Stimulated activated CD8-positive, alpha-beta memory T cell treated with anti-CD3 and anti-CD28 coated beads, Interleukin-4, amount 100 ng/mL, for 24 hours (primary cell): ENCODE measurements at regions not wholly inside any gene's neighbourhood (a gene's known extent, or its start where the extent isn't known, plus 50 kb on each side); places are given as distances from the start of the nearest gene placed in this dataset.
"Not testable (repeated sequence)": the region's sequence is repeated elsewhere in the genome, so short reads cannot be mapped to it uniquely, and the experiment has no call there.

ENCODE experiments used
- DNase-seq: peaks from one replicate; pipeline ENCODE4 v3.0.0-alpha.2; 2020; ENCODE audit warnings: low read depth

GRCh38 chr6:167709776-167710336 lies 116.9 kb upstream of the AFDN start:
- DNase-seq: not testable (repeated sequence)

- DNase-seq: no peak
Measured at GRCh38 chr6:167710363-167710920, 116.3 kb upstream of the AFDN start.

- no peak for DNase-seq
Measured at GRCh38 chr6:167711211-167711610, 115.5 kb upstream of the AFDN start.

GRCh38 chr6:167711768-167712730 lies 114.7 kb upstream of the AFDN start:
- no peak for DNase-seq

GRCh38 chr6:167712731-167713475 lies 113.8 kb upstream of the AFDN start:
- no peak for DNase-seq

GRCh38 chr6:167714152-167714551 lies 112.6 kb upstream of the AFDN start:
- DNase-seq: no peak

GRCh38 chr6:167717455-167717854 lies 109.3 kb upstream of the AFDN start:
- DNase-seq: no peak

GRCh38 chr6:167717867-167718266 lies 108.8 kb upstream of the AFDN start:
- DNase-seq: no peak

GRCh38 chr6:167719920-167720319 lies 106.8 kb upstream of the AFDN start:
- no peak for DNase-seq

- no peak for DNase-seq
Measured at GRCh38 chr6:167720456-167721285, 106.0 kb upstream of the AFDN start.

- DNase-seq: no peak
Measured at GRCh38 chr6:167721291-167721690, 105.4 kb upstream of the AFDN start.

- DNase-seq: no peak
Measured at GRCh38 chr6:167722634-167723309, 103.9 kb upstream of the AFDN start.

- no peak for DNase-seq
Measured at GRCh38 chr6:167726043-167726621, 100.6 kb upstream of the AFDN start.

GRCh38 chr6:167730441-167730840 lies 96.3 kb upstream of the AFDN start:
- no peak for DNase-seq

- DNase-seq: no peak
Measured at GRCh38 chr6:167731216-167731615, 95.5 kb upstream of the AFDN start.

GRCh38 chr6:167731731-167732422 lies 94.8 kb upstream of the AFDN start:
- DNase-seq: no peak

GRCh38 chr6:167733740-167734661 lies 92.7 kb upstream of the AFDN start:
- no peak for DNase-seq

GRCh38 chr6:167734662-167735083 lies 92.0 kb upstream of the AFDN start:
- no peak for DNase-seq
